HepG2 (cell line): ENCODE measurements at regions not wholly inside any gene's neighbourhood (a gene's known extent, or its start where the extent isn't known, plus 50 kb on each side); places are given as distances from the start of the nearest gene placed in this dataset.

Experiments used
- BCL6 ChIP-seq: IDR thresholded peaks from 2 replicates; pipeline ENCODE4 v1.6.1; 2016; ENCODE audit warnings: missing genetic modification reagents, missing compliant biosample characterization
- CHCHD3 ChIP-seq: sonication (generic); formaldehyde crosslinking; IDR thresholded peaks from 2 replicates; pipeline ENCODE4 v1.8.0; 2022; ENCODE audit warnings: mild to moderate bottlenecking, missing genetic modification reagents, moderate library complexity
- FLYWCH1 ChIP-seq: sonication (generic); formaldehyde crosslinking; IDR thresholded peaks from 2 replicates; pipeline ENCODE4 v1.8.1; 2023; ENCODE audit warnings: mild to moderate bottlenecking, missing genetic modification reagents
- NCOR1 ChIP-seq: fragments of 200-600 bp; sonication (generic); IDR thresholded peaks from 2 replicates; pipeline ENCODE4 v1.7.0; 2017; ENCODE audit warnings: antibody characterized with exemption, low read length, borderline replicate concordance
- NFIC ChIP-seq: IDR thresholded peaks from 2 replicates; pipeline ENCODE4 v1.6.1; 2012; ENCODE audit warnings: mild to moderate bottlenecking, low read length, inconsistent platforms
- PHF5A ChIP-seq: IDR thresholded peaks from one replicate; pipeline ENCODE4 v1.6.1; 2018; ENCODE audit warnings: low read depth, missing genetic modification reagents; ENCODE audit not compliant: unreplicated experiment
- PITX1 ChIP-seq: sonication (generic); formaldehyde crosslinking; IDR thresholded peaks from 2 replicates; pipeline ENCODE4 v1.5.1; 2020; ENCODE audit warnings: mild to moderate bottlenecking, missing genetic modification reagents
- POGZ ChIP-seq: sonication (generic); formaldehyde crosslinking; IDR thresholded peaks from 2 replicates; pipeline ENCODE4 v1.4.0; 2020; ENCODE audit warnings: mild to moderate bottlenecking, missing genetic modification reagents
- RFX5 ChIP-seq: IDR thresholded peaks from 2 replicates; pipeline ENCODE4 v1.6.1; 2011; ENCODE audit warnings: low read depth, low read length, improper control_type of control experiment
- SOX6 ChIP-seq, 2 experiments: fragments of 450-650 bp in 1 of 2; sonication (generic) in 1 of 2; formaldehyde crosslinking in 1 of 2; IDR thresholded peaks; 2 replicates each; pipeline versions ENCODE4 v1.4.0 to v1.6.1; 2017 to 2020; ENCODE audit warnings: antibody characterized with exemption in 1 of 2, mild to moderate bottlenecking in 1 of 2, missing genetic modification reagents in 1 of 2
- ZNF124 ChIP-seq: sonication (generic); formaldehyde crosslinking; IDR thresholded peaks from 2 replicates; pipeline ENCODE4 v1.4.0; 2020; ENCODE audit warnings: missing genetic modification reagents
- ZNF556 ChIP-seq: sonication (generic); formaldehyde crosslinking; IDR thresholded peaks from 2 replicates; pipeline ENCODE4 v1.4.0; 2020; ENCODE audit warnings: mild to moderate bottlenecking, missing genetic modification reagents, borderline replicate concordance
- ZNF674 ChIP-seq: sonication (generic); formaldehyde crosslinking; IDR thresholded peaks from 2 replicates; pipeline ENCODE4 v1.5.0; 2020; ENCODE audit warnings: low read depth, mild to moderate bottlenecking, missing genetic modification reagents
- TF ChIP-seq, protein P1 (sequence below): sonication (generic); formaldehyde crosslinking; IDR thresholded peaks from 2 replicates; pipeline ENCODE4 v1.4.0; 2020; ENCODE audit warnings: missing genetic modification reagents
- TF ChIP-seq, protein P2 (sequence below): sonication (generic); formaldehyde crosslinking; IDR thresholded peaks from 2 replicates; pipeline ENCODE4 v1.4.0; 2020; ENCODE audit warnings: low read depth, mild to moderate bottlenecking, missing genetic modification reagents
- TF ChIP-seq, protein P3 (sequence below): sonication (generic); formaldehyde crosslinking; IDR thresholded peaks from 2 replicates; pipeline ENCODE4 v1.9.0; 2021; ENCODE audit warnings: missing genetic modification reagents, mild to moderate bottlenecking, borderline replicate concordance
- TF ChIP-seq, protein P4 (sequence below): sonication (generic); formaldehyde crosslinking; IDR thresholded peaks from 2 replicates; pipeline ENCODE4 v1.8.0; 2022; ENCODE audit warnings: mild to moderate bottlenecking, missing genetic modification reagents, moderate library complexity
- TF ChIP-seq, protein P5 (sequence below): sonication (generic); formaldehyde crosslinking; IDR thresholded peaks from 2 replicates; pipeline ENCODE4 v1.5.0; 2020; ENCODE audit warnings: missing genetic modification reagents, mild to moderate bottlenecking, borderline replicate concordance

DNA sequence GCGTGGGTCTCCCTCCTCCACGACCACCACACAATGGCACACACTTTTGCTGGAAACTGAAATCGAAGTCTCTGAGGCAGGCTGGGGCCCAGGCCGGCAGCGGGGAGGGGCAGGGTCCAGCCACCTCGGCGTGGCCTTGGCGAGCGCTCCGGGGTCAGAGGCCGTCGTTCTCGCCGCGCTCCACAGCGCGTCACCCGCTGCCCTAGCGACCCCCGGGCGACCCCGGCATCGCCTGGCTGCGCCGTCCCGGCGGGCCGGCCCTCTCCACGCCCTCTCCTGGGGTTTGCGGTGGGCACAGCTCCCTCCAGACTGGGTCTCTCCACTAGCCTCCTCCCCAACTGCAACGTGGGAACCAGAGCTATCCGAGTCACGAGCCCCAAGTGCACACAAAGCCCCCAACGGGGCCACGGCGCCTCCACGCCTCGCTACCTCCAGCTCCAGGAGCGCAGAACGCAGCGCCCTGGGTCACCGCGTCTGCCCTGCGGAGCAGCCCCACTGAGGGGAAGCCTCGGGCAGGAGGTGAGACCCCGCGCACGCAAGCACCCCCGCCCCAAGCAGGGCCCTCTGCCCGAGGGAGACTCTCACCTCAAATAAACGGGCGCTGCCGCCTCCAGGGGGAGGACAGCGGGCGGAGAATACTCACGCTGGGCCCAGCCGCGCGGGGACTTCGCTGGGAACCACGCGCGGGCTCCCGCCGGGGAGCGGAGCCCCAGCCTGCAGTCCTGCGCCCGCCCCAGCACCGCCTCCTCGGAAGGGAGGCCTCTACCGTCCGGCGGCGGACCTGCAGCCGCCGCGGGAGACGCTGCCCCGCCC is 134.0 kb upstream of the BARHL2 start (continued):
- TF ChIP-seq PHF5A (CRISPR knock-in tag) = no peak
- TF ChIP-seq, protein P1, sequence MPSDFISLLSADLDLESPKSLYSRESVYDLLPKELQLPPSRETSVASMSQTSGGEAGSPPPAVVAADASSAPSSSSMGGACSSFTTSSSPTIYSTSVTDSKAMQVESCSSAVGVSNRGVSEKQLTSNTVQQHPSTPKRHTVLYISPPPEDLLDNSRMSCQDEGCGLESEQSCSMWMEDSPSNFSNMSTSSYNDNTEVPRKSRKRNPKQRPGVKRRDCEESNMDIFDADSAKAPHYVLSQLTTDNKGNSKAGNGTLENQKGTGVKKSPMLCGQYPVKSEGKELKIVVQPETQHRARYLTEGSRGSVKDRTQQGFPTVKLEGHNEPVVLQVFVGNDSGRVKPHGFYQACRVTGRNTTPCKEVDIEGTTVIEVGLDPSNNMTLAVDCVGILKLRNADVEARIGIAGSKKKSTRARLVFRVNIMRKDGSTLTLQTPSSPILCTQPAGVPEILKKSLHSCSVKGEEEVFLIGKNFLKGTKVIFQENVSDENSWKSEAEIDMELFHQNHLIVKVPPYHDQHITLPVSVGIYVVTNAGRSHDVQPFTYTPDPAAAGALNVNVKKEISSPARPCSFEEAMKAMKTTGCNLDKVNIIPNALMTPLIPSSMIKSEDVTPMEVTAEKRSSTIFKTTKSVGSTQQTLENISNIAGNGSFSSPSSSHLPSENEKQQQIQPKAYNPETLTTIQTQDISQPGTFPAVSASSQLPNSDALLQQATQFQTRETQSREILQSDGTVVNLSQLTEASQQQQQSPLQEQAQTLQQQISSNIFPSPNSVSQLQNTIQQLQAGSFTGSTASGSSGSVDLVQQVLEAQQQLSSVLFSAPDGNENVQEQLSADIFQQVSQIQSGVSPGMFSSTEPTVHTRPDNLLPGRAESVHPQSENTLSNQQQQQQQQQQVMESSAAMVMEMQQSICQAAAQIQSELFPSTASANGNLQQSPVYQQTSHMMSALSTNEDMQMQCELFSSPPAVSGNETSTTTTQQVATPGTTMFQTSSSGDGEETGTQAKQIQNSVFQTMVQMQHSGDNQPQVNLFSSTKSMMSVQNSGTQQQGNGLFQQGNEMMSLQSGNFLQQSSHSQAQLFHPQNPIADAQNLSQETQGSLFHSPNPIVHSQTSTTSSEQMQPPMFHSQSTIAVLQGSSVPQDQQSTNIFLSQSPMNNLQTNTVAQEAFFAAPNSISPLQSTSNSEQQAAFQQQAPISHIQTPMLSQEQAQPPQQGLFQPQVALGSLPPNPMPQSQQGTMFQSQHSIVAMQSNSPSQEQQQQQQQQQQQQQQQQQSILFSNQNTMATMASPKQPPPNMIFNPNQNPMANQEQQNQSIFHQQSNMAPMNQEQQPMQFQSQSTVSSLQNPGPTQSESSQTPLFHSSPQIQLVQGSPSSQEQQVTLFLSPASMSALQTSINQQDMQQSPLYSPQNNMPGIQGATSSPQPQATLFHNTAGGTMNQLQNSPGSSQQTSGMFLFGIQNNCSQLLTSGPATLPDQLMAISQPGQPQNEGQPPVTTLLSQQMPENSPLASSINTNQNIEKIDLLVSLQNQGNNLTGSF (CRISPR knock-in tag) = no peak
- no peak for TF ChIP-seq NFIC
- 0 out of 2 replicates have a peak, but pooled peaks have one; percentile 38 for TF ChIP-seq PITX1 (CRISPR knock-in tag)
- no peak; the same call in 1 of the 2 replicates for TF ChIP-seq BCL6
- TF ChIP-seq SOX6 (IDR thresholded peaks at IDR 0.05) = no peak
- no peak for TF ChIP-seq SOX6 (CRISPR knock-in tag; IDR thresholded peaks at IDR 0.05)
- TF ChIP-seq, protein P2, sequence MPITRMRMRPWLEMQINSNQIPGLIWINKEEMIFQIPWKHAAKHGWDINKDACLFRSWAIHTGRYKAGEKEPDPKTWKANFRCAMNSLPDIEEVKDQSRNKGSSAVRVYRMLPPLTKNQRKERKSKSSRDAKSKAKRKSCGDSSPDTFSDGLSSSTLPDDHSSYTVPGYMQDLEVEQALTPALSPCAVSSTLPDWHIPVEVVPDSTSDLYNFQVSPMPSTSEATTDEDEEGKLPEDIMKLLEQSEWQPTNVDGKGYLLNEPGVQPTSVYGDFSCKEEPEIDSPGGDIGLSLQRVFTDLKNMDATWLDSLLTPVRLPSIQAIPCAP (CRISPR knock-in tag) = no peak
- TF ChIP-seq CHCHD3 (CRISPR knock-in tag) = no peak
- no peak for TF ChIP-seq ZNF124
- peak; percentile 18; the same call in 1 of the 2 replicates for TF ChIP-seq ZNF556
- TF ChIP-seq RFX5 = no peak
- TF ChIP-seq, protein P3, sequence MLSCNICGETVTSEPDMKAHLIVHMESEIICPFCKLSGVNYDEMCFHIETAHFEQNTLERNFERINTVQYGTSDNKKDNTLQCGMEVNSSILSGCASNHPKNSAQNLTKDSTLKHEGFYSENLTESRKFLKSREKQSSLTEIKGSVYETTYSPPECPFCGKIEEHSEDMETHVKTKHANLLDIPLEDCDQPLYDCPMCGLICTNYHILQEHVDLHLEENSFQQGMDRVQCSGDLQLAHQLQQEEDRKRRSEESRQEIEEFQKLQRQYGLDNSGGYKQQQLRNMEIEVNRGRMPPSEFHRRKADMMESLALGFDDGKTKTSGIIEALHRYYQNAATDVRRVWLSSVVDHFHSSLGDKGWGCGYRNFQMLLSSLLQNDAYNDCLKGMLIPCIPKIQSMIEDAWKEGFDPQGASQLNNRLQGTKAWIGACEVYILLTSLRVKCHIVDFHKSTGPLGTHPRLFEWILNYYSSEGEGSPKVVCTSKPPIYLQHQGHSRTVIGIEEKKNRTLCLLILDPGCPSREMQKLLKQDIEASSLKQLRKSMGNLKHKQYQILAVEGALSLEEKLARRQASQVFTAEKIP (CRISPR knock-in tag) = no peak
- TF ChIP-seq ZNF674 (CRISPR knock-in tag) = no peak
- no peak for TF ChIP-seq FLYWCH1
- TF ChIP-seq, protein P4, sequence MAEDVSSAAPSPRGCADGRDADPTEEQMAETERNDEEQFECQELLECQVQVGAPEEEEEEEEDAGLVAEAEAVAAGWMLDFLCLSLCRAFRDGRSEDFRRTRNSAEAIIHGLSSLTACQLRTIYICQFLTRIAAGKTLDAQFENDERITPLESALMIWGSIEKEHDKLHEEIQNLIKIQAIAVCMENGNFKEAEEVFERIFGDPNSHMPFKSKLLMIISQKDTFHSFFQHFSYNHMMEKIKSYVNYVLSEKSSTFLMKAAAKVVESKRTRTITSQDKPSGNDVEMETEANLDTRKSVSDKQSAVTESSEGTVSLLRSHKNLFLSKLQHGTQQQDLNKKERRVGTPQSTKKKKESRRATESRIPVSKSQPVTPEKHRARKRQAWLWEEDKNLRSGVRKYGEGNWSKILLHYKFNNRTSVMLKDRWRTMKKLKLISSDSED (CRISPR knock-in tag) = no peak
- TF ChIP-seq POGZ (CRISPR knock-in tag) = peak; percentile 59; the same call in 1 of the 2 replicates
- TF ChIP-seq, protein P5, sequence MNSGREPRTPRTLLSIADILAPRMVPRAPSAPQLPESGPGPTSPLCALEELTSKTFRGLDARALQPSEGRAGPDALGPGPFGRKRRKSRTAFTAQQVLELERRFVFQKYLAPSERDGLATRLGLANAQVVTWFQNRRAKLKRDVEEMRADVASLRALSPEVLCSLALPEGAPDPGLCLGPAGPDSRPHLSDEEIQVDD = peak; percentile 41; the same call in 1 of the 2 replicates
- no peak for TF ChIP-seq NCOR1
